Liver (tissue), 3 donors: ENCODE measurements at regions not wholly inside any gene's neighbourhood (a gene's known extent, or its start where the extent isn't known, plus 50 kb on each side); places are given as distances from the start of the nearest gene placed in this dataset.
A peak's percentile ranks its signal among the peaks of the same experiment; 100 is the strongest.

Experiments
- CTCF ChIP-seq: fragments of 150-350 bp; IDR thresholded peaks from 2 replicates; pipeline ENCODE4 v1.5.1; 2017; ENCODE audit warnings: improper control_type of control experiment, low read depth, low read length; ENCODE audit not compliant: missing input control
- EGR1 ChIP-seq, 2 donors: IDR thresholded peaks; 2 replicates each; pipeline ENCODE4 v1.6.1; 2016 to 2018; ENCODE audit warnings: antibody characterized with exemption in 2 of 2, low read depth in 2 of 2
- GABPA ChIP-seq, 2 donors: IDR thresholded peaks in 1 of 2; conservative IDR thresholded peaks in 1 of 2; 2 replicates each; pipeline ENCODE4 v1.6.1; 2016; ENCODE audit warnings: antibody characterized with exemption in 2 of 2, mild to moderate bottlenecking in 1 of 2, moderate library complexity in 1 of 2
- JUND ChIP-seq, 2 donors: IDR thresholded peaks; 2 replicates each; pipeline ENCODE4 v1.6.1; 2016; ENCODE audit warnings: antibody characterized with exemption in 2 of 2
- RAD21 ChIP-seq, 2 donors: IDR thresholded peaks; 2 replicates each; pipeline ENCODE4 v1.6.1; 2016; ENCODE audit warnings: antibody characterized with exemption in 2 of 2, mild to moderate bottlenecking in 2 of 2
- REST ChIP-seq: IDR thresholded peaks from 2 replicates; pipeline ENCODE4 v1.6.1; 2016; ENCODE audit warnings: antibody characterized with exemption, mild to moderate bottlenecking
- SP1 ChIP-seq: IDR thresholded peaks from 2 replicates; pipeline ENCODE4 v1.6.1; 2018; ENCODE audit warnings: antibody characterized with exemption, mild to moderate bottlenecking
- TAF1 ChIP-seq: conservative IDR thresholded peaks from 2 replicates; pipeline ENCODE4 v1.6.1; 2016; ENCODE audit warnings: antibody characterized with exemption, mild to moderate bottlenecking
- YY1 ChIP-seq: IDR thresholded peaks from 2 replicates; pipeline ENCODE4 v1.6.1; 2016; ENCODE audit warnings: antibody characterized with exemption, mild to moderate bottlenecking
- ZBTB33 ChIP-seq: IDR thresholded peaks from 2 replicates; pipeline ENCODE4 v1.6.1; 2016; ENCODE audit warnings: antibody characterized with exemption
- TF ChIP-seq, protein P1 (sequence below): IDR thresholded peaks from 2 replicates; pipeline ENCODE4 v1.6.1; 2016; ENCODE audit warnings: antibody characterized with exemption
- TF ChIP-seq, protein P2 (sequence below): IDR thresholded peaks from 2 replicates; pipeline ENCODE4 v1.6.1; 2016; ENCODE audit warnings: antibody characterized with exemption
- donor health status: healthy.
- donor health status: healthy.

- no peak for TF ChIP-seq CTCF
- peak in 1 of 2 donors; percentile 25 for TF ChIP-seq RAD21 (IDR thresholded peaks at IDR 0.05)
- no peak for TF ChIP-seq YY1
- TF ChIP-seq REST, result no peak
- TF ChIP-seq, protein P1, sequence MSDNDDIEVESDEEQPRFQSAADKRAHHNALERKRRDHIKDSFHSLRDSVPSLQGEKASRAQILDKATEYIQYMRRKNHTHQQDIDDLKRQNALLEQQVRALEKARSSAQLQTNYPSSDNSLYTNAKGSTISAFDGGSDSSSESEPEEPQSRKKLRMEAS, result no peak
- TF ChIP-seq EGR1 (IDR thresholded peaks at IDR 0.05; ENCODE audit: low read depth in 2 of 2), result no peak
- TF ChIP-seq, protein P2, sequence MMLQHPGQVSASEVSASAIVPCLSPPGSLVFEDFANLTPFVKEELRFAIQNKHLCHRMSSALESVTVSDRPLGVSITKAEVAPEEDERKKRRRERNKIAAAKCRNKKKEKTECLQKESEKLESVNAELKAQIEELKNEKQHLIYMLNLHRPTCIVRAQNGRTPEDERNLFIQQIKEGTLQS, result no peak
- TF ChIP-seq JUND (IDR thresholded peaks at IDR 0.05), result no peak
- no peak for TF ChIP-seq ZBTB33
- no peak for TF ChIP-seq TAF1
- TF ChIP-seq SP1, result no peak
- TF ChIP-seq GABPA (IDR thresholded peaks at IDR 0.05 in 1 of 2, conservative IDR thresholded peaks at IDR 0.05 in 1 of 2), result no peak
Observed at GRCh38 chr4:178599521-178599920, 1157.3 kb upstream of the AGA start.
